HUES64 (cell line): ENCODE measurements at regions not wholly inside any gene's neighbourhood (a gene's known extent, or its start where the extent isn't known, plus 50 kb on each side); places are given as distances from the start of the nearest gene placed in this dataset.

Experiments used
- H3K27ac ChIP-seq: 2 replicates; pipeline ENCODE4 v1.7.0; 2013; ENCODE audit warnings: low read depth, low read length, inconsistent platforms
- H3K27me3 ChIP-seq: 2 replicates; pipeline ENCODE4 v1.6.1; 2013; ENCODE audit warnings: mild to moderate bottlenecking, low read length; ENCODE audit not compliant: insufficient read depth
- H3K36me3 ChIP-seq: 2 replicates; pipeline ENCODE4 v1.6.1; 2013; ENCODE audit warnings: mild to moderate bottlenecking, low read length; ENCODE audit not compliant: insufficient read depth
- H3K4me1 ChIP-seq: 2 replicates; pipeline ENCODE4 v1.6.1; 2013; ENCODE audit warnings: mild to moderate bottlenecking, low read length, moderate library complexity; ENCODE audit not compliant: insufficient read depth
- H3K4me3 ChIP-seq: 2 replicates; pipeline ENCODE4 v1.5.1; 2013; ENCODE audit warnings: mild to moderate bottlenecking, low read length, moderate library complexity
- H3K9ac ChIP-seq: 2 replicates; pipeline ENCODE4 v1.6.1; 2013; ENCODE audit warnings: mild to moderate bottlenecking, low read depth, low read length
- H3K9me3 ChIP-seq: 2 replicates; pipeline ENCODE4 v1.6.1; 2013; ENCODE audit warnings: low read depth, low read length; ENCODE audit not compliant: insufficient read depth
- WGBS: fragments of 150-250, 120-280 bp; methylation state at CpG from one replicate; pipeline ENCODE4 v1.1.7; 2013; ENCODE audit warnings: missing lambda C conversion rate; 5-methylcytosine and 5-hydroxymethylcytosine counted together

DNA sequence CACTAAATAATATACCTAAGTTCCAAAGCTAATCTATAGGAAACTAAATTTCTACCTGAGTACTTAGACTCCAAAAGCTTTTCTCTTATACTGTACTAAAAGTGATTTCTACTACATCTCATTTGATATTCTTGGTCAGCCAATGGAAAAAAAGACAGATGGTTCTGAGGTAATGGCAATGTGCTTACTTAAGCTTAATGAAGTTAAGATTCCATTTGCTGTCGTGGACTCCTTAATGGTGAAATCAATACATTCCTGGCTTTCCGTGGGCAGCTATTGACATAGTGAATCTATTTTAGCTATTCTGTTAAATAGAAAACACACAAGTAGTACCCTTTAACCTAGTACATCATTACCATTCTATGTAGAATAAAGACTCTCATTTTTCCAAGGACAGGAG, 1825.6 kb upstream of the CDH9 start:
- Histone ChIP-seq H3K36me3 (no peaks in the 10 kb centered on the region), H3K4me3 (no peak overlapping the region), H3K27ac (no peak overlapping the region), H3K9me3 (no peaks in the 10 kb centered on the region), H3K27me3 (no peaks in the 10 kb centered on the region), H3K4me1 (no peaks in the 10 kb centered on the region), H3K9ac (no peak overlapping the region)
- 95% methylated on average over 2 of the region's 2 CpGs for WGBS

DNA sequence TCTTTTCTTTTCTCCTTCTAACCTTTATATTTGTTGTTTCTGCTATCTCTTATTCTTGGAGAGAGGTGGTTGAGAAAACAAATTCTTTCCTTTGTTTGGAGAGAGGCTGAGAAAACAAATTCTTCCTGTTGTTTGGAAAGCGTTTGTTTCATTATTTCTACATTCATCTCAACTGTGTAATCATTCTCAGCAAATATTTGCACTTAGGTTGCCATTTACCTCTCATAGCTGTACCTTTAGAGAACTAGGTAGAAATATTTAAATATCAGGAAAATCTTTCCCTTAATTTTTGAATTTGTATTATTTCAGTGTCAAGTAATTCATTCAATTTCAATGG, 1824.4 kb upstream of the CDH9 start:
- no CpG with 5 or more reads among the region's 1 CpG for WGBS
- no peak overlapping the region for H3K27ac ChIP-seq
- H3K4me1 ChIP-seq: no peaks in the 10 kb centered on the region
- no peaks in the 10 kb centered on the region for H3K27me3 ChIP-seq
- no peak overlapping the region for H3K4me3 ChIP-seq
- no peaks in the 10 kb centered on the region for H3K36me3 ChIP-seq
- no peaks in the 10 kb centered on the region for H3K9me3 ChIP-seq
- no peak overlapping the region for H3K9ac ChIP-seq

DNA sequence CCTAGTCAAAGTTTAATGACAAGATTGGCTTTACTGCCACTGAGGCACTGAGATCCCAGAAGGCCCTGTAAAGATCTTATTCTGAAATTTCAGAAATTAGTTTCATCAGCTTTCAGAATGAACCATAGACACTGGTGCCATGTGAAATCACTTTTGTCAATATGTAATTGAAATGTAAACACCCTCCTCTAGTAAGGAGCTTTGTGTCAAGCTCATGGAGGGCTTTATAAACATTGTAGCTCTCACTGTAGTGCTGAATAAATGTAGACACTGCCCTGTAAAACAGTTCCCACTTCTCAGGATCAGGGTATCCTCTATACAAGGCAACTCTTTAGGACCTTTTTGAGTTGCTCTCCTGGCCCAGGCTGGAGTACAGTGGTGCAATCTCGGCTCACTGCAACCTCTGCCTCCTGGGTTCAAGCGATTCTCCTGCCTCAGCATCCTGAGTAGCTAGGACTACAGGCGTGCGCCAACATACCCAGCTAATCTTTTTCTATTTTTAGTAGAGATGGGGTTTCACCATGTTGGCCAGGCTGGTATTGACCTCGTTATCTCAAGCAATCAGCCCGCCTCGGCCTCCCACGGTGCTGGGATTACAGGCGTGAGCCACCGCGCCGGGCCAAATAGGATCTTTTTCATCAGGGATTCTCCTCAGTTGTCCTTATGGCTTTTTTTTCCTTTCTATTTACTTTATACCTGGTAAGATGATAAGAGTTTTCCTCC, 1823.9 kb upstream of the CDH9 start:
- Histone ChIP-seq H3K4me3 (no peak overlapping the region), H3K36me3 (no peaks in the 10 kb centered on the region), H3K4me1 (no peaks in the 10 kb centered on the region), H3K9ac (no peak overlapping the region), H3K9me3 (no peaks in the 10 kb centered on the region), H3K27ac (no peak overlapping the region), H3K27me3 (no peaks in the 10 kb centered on the region)
- 78% methylated on average over 12 of the region's 12 CpGs for WGBS

- no peaks in the 10 kb centered on the region for H3K4me1 ChIP-seq
- no peaks in the 10 kb centered on the region for H3K27me3 ChIP-seq
- no peaks in the 10 kb centered on the region for H3K9me3 ChIP-seq
- no peak overlapping the region for H3K9ac ChIP-seq
- no peak overlapping the region for H3K4me3 ChIP-seq
- H3K36me3 ChIP-seq: no peaks in the 10 kb centered on the region
- no CpG with 5 or more reads among the region's 1 CpG for WGBS
- no peak overlapping the region for H3K27ac ChIP-seq
Observed at GRCh38 chr5:28855626-28856025, 1817.2 kb upstream of the CDH9 start.

GRCh38 chr5:28850320-28850921, 1812.0 kb upstream of the CDH9 start:
- Histone ChIP-seq H3K27ac (no peak overlapping the region), H3K9me3 (no peaks in the 10 kb centered on the region), H3K27me3 (no peaks in the 10 kb centered on the region), H3K9ac (no peak overlapping the region), H3K4me1 (no peaks in the 10 kb centered on the region), H3K36me3 (no peaks in the 10 kb centered on the region), H3K4me3 (no peak overlapping the region)
- 96% methylated on average over 13 of the region's 13 CpGs for WGBS

GRCh38 chr5:28831042-28831441, 1792.7 kb upstream of the CDH9 start:
- Histone ChIP-seq H3K4me1 (no peaks in the 10 kb centered on the region), H3K27me3 (no peaks in the 10 kb centered on the region), H3K4me3 (no peak overlapping the region), H3K36me3 (no peaks in the 10 kb centered on the region), H3K27ac (no peak overlapping the region), H3K9ac (no peak overlapping the region), H3K9me3 (no peaks in the 10 kb centered on the region; the same call in 1 of the 2 replicates)
- WGBS: 96% methylated on average over 4 of the region's 4 CpGs

DNA sequence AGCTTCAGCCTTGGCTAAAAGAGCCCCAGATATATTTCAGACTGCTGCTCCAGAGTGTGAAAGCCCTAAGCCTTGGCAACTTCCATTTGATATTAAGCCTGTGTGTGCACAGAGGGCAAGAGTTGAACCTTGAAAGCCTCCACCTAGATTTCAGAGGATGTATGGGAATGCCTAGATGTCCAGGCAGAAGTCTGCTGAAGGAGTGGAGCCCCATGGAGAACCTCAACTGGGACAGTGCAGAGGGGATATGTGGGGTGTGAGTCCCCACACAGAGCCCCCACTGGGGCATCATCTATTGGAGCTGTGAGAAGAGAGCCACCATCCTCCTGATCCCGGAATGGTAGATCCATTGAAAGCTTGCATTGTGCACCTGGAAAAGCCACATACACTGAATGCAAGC, 1784.8 kb upstream of the CDH9 start:
- Histone ChIP-seq H3K4me3 (no peak overlapping the region), H3K4me1 (no peaks in the 10 kb centered on the region), H3K9ac (no peak overlapping the region), H3K36me3 (no peaks in the 10 kb centered on the region), H3K27ac (no peak overlapping the region), H3K9me3 (peaks cover 30% of the 10 kb centered on the region), H3K27me3 (no peaks in the 10 kb centered on the region)
- 90% methylated on average over 1 of the region's 1 CpG for WGBS

GRCh38 chr5:28822071-28822470, 1783.7 kb upstream of the CDH9 start:
- no peaks in the 10 kb centered on the region for H3K27me3 ChIP-seq
- no peak overlapping the region for H3K9ac ChIP-seq
- H3K4me1 ChIP-seq: no peaks in the 10 kb centered on the region
- no peaks in the 10 kb centered on the region for H3K36me3 ChIP-seq
- H3K9me3 ChIP-seq: peaks cover 30% of the 10 kb centered on the region
- 95% methylated on average over 2 of the region's 2 CpGs for WGBS
- H3K27ac ChIP-seq: no peak overlapping the region
- H3K4me3 ChIP-seq: no peak overlapping the region

DNA sequence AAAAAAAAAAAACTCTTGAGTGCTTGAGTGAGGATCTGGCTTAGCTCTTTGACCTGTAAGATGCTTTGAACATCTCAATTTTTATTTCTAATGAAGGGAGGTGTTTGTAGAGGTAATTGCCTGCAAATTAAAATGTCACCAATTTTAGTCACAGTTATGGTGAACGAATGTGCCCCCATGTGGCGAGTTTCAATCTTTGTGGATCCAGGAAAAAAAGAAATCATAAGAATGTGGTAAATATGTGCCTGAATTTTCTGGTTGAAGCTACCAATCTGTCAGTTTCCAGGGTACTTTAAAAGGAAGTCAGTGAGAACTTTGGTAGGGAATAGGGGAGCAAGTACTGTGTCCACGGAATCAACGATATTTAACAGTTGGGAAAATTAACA, 1772.4 kb upstream of the CDH9 start:
- H3K27me3 ChIP-seq: no peaks in the 10 kb centered on the region
- H3K4me3 ChIP-seq: no peak overlapping the region
- H3K9me3 ChIP-seq: no peaks in the 10 kb centered on the region
- no peaks in the 10 kb centered on the region for H3K36me3 ChIP-seq
- H3K9ac ChIP-seq: no peak overlapping the region
- no peaks in the 10 kb centered on the region for H3K4me1 ChIP-seq
- 91% methylated on average over 4 of the region's 4 CpGs for WGBS
- no peak overlapping the region for H3K27ac ChIP-seq

DNA sequence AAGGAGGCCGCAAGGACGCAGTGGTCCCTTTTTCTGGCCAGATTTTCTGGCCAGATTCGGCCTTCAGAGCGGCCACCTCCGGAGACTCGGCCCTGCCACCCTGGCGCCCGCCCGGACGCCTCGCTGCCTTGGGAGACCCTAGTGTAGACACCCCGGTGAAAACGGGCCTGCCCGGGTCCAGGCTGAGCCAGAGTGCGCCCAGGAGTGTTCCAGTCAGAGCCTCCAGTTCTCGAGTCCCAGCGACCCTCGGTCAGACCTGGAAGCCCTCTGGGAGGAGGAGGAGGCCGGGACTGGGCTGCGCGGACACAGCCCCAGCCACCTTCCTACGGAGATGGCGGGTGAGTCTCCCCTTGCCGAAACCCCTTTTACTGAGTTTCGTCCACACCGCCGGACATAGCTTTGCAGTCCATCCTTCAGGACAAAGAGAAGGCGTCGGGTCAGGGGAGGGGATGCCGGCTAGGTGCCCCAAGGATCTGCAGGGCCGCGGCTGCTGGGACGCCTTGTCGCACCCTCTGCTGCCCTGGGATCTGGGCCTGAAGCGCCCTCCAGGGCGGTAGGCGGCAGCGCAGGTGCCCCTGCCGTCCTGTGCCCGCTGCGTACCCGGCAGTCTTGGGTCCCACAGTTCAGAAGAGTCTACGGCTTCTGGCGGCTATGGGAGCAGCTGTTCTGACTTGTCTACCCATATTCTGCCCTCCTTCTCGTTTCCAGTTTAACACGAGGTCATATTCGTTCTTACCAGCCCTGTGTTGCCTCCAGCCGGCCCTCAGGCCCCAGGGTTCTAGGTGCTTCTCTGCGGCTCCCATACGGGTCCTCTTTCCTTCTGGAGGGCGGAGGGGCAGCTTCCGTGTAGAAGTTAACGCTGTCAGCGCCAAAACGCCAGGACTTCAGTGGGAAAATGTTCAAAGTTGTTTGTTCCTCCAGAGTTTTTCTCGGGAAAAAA, 1771.7 kb upstream of the CDH9 start:
- H3K4me3 ChIP-seq: no peak overlapping the region
- no peaks in the 10 kb centered on the region for H3K27me3 ChIP-seq
- WGBS: 96% methylated on average over 56 of the region's 56 CpGs
- H3K4me1 ChIP-seq: no peaks in the 10 kb centered on the region
- H3K9ac ChIP-seq: no peak overlapping the region
- H3K36me3 ChIP-seq: no peaks in the 10 kb centered on the region
- no peak overlapping the region for H3K27ac ChIP-seq
- no peaks in the 10 kb centered on the region for H3K9me3 ChIP-seq
